Transverse colon (tissue), 4 donors: ENCODE measurements at regions not wholly inside any gene's neighbourhood (a gene's known extent, or its start where the extent isn't known, plus 50 kb on each side); places are given as distances from the start of the nearest gene placed in this dataset.
"Not testable (repeated sequence)": the region's sequence is repeated elsewhere in the genome, so short reads cannot be mapped to it uniquely, and the experiment has no call there.

ENCODE experiments used
- DNase-seq: peaks from one replicate; pipeline ENCODE4 v3.0.0-alpha.2; 2019
- H3K27ac ChIP-seq, 4 donors: fragments of 200-600 bp; sonication (generic); 2 replicates each; pipeline ENCODE4 v1.5.1; 2016 to 2018; ENCODE audit warnings: inconsistent platforms in 4 of 4
- H3K27me3 ChIP-seq: fragments of 200-600 bp; sonication (generic); 2 replicates; pipeline ENCODE4 v1.5.1; 2017; ENCODE audit warnings: inconsistent platforms
- H3K36me3 ChIP-seq, 4 donors: fragments of 200-600 bp; sonication (generic); 2 replicates each; pipeline ENCODE4 v1.5.1; 2017 to 2019; ENCODE audit warnings: inconsistent platforms in 4 of 4
- H3K4me1 ChIP-seq, 4 donors: fragments of 200-600 bp; sonication (generic); 2 replicates each; pipeline ENCODE4 v1.5.1; 2017 to 2020; ENCODE audit warnings: inconsistent platforms in 4 of 4
- H3K4me3 ChIP-seq, 4 donors: fragments of 200-600 bp; sonication (generic); 1 replicate in 1 of 4; 2 replicates in 3 of 4; pipeline versions ENCODE4 v1.5.1 to v1.6.1; 2017 to 2019; ENCODE audit warnings: inconsistent platforms in 4 of 4
- H3K9me3 ChIP-seq, 2 donors: fragments of 200-600 bp; sonication (generic); 2 replicates each; pipeline ENCODE4 v1.5.1; 2017 to 2019; ENCODE audit warnings: inconsistent platforms in 2 of 2
- EP300 ChIP-seq: sonication (generic); formaldehyde crosslinking; IDR thresholded peaks from one replicate; pipeline ENCODE4 v1.6.1; 2017; ENCODE audit warnings: antibody characterized with exemption, low read depth
- POLR2A ChIP-seq: fragments of 450-650 bp; IDR thresholded peaks from one replicate; pipeline ENCODE4 v1.6.1; 2016; ENCODE audit warnings: antibody characterized with exemption, mild to moderate bottlenecking, moderate library complexity
- POLR2AphosphoS5 ChIP-seq, 3 donors: sonication (generic); formaldehyde crosslinking; IDR thresholded peaks; one replicate each; pipeline ENCODE4 v1.6.1; 2016; ENCODE audit warnings: antibody characterized with exemption in 3 of 3
- WGBS, 2 donors: methylation state at CpG; one replicate each; pipeline ENCODE4 v1.1.5; 2018; ENCODE audit warnings: low coverage in 1 of 2; 5-methylcytosine and 5-hydroxymethylcytosine counted together
- in situ Hi-C, 4 donors: fragments of 200-750 bp; cut with MboI; loops; one replicate each; pipeline versions ENCODE4 v1.15.0 to v1.15.1; 2017; ENCODE audit warnings: low sequenced_read_pairs in 3 of 4, low pct_ligation_motif_present in 1 of 4, low pct_unique_long_range_greater_than_20kb in 1 of 4
- intact Hi-C: fragments of 100-400 bp; cut with DNase I; formaldehyde crosslinking; loops from one replicate; pipeline ENCODE4 v1.15.1; 2023; ENCODE audit warnings: low total_unique reads
- TF ChIP-seq, protein P1 (sequence below), 5 experiments: fragments of 200-600 bp in 3 of 5; fragments of 450-650 bp in 2 of 5; sonication (generic) in 3 of 5; IDR thresholded peaks; 1 replicate in 2 of 5; 2 replicates in 3 of 5; pipeline ENCODE4 v1.5.1; 2016 to 2017; ENCODE audit warnings: antibody characterized with exemption in 5 of 5, inconsistent platforms in 3 of 5, mild to moderate bottlenecking in 2 of 5, moderate library complexity in 1 of 5

DNA sequence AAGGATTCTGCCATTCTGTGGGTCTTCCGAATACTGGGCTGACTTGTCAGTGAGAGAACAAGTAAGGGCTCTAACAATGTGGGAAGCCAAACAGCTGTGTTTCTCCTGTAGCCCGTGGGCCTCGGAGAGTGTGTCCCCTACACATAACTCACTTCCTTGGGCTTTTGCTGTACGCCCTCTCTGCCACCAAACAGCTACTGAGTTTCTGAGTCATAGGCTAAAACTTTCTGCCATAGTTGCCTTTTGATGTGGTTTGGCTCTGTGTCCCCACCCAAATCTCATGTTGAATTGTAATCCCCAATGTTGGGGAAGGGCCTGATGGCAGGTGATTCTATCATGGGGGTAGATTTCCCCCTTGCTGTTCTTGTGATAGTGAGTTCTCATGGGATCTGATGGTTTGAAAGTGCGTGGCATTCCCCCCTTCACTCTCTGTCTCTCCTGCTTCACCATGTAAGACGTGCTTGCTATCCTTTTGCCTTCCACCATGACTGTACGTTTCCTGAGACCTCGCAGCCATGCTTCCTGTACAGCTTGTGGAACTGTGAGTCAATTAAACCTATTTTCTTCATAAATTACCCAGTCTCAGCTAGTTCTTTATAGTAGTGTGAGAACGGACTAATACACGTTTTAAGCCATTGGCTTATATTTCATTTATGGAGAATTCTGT lies 194.8 kb upstream of the HMCN1 start:
- no peak for TF ChIP-seq POLR2AphosphoS5 (IDR thresholded peaks at IDR 0.05)
- no peak for TF ChIP-seq POLR2A
- TF ChIP-seq, protein P1, sequence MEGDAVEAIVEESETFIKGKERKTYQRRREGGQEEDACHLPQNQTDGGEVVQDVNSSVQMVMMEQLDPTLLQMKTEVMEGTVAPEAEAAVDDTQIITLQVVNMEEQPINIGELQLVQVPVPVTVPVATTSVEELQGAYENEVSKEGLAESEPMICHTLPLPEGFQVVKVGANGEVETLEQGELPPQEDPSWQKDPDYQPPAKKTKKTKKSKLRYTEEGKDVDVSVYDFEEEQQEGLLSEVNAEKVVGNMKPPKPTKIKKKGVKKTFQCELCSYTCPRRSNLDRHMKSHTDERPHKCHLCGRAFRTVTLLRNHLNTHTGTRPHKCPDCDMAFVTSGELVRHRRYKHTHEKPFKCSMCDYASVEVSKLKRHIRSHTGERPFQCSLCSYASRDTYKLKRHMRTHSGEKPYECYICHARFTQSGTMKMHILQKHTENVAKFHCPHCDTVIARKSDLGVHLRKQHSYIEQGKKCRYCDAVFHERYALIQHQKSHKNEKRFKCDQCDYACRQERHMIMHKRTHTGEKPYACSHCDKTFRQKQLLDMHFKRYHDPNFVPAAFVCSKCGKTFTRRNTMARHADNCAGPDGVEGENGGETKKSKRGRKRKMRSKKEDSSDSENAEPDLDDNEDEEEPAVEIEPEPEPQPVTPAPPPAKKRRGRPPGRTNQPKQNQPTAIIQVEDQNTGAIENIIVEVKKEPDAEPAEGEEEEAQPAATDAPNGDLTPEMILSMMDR (IDR thresholded peaks at IDR 0.05) = no peak
- no peak for TF ChIP-seq EP300
- no peaks in the 10 kb centered on the region for H3K36me3 ChIP-seq
- H3K27ac ChIP-seq = no peak overlapping the region
- DNase-seq = no peak
- no peaks in the 10 kb centered on the region for H3K27me3 ChIP-seq
- WGBS, 2 donors = 81 to 100% methylated on average over 2 to 10 of the region's 10 CpGs
- intact Hi-C loops (no loop called here), in situ Hi-C loops (no loop called here)
- peaks cover 0 to 9% (median 1%) of the 10 kb centered on the region in 4 donors for H3K4me1 ChIP-seq
- no peaks in the 10 kb centered on the region for H3K9me3 ChIP-seq
- no peak overlapping the region for H3K4me3 ChIP-seq

DNA sequence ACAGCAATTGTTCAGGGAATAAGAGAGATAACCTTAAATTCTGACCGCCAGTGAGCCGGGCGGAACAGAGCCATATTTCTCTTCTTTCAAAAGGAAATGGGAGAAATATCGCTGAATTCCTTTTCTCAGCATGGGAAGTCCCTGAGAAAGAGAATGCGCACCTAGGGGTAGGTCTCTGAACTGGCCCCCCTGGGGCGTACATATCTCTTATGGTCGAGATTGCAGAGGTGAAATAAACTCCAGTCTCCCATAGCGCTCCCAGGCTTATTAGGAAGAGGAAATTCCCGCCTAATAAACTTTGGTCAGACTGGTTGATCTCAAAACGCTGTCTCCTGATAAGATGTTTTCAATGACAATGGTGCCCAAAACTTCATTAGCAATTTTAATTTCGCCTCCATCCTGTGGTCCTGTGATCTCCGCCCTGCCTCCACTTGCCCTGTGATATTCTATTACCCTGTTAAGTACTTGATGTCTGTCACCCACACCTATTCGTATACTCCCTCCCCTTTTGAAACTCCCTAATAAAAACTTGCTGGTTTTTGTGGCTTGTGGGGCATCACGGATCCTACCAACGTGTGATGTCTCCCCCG lies 195.8 kb upstream of the HMCN1 start:
- not testable (repeated sequence) for H3K27ac ChIP-seq

DNA sequence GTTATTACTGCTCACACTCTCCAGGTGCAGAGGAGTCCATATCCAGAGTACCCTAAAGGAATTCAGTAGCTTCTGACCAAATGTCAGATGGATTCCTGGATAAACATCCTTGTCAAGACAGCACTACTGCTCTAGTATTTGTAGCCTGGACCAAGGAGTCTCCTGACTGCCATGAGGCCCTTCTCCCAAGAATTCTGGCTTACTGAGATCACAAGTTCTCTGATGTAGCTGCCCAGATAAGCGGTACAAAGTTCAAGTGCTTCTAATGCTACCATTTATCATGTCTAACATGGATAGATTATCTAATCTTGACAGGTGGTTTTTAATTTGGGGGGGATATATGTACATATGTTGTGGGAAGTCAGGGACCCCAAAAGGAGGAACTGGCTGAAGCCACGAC lies 196.6 kb upstream of the HMCN1 start:
- no peak overlapping the region for H3K27ac ChIP-seq
- WGBS, 2 donors = 89 to 100% methylated on average over 2 of the region's 2 CpGs
- TF ChIP-seq POLR2AphosphoS5 (IDR thresholded peaks at IDR 0.05) (no peak), POLR2A (no peak), EP300 (no peak)
- TF ChIP-seq, protein P1 (IDR thresholded peaks at IDR 0.05) = no peak
- DNase-seq = no peak
- peaks cover 0 to 18% (median 1%) of the 10 kb centered on the region in 4 donors for H3K4me1 ChIP-seq
- no peak overlapping the region for H3K4me3 ChIP-seq
- in situ Hi-C loops = no loop called here
- no peaks in the 10 kb centered on the region for H3K9me3 ChIP-seq
- no peaks in the 10 kb centered on the region for H3K27me3 ChIP-seq
- intact Hi-C loops = no loop called here
- no peaks in the 10 kb centered on the region for H3K36me3 ChIP-seq

More for the DNA sequence above, 195.8 kb upstream of the HMCN1 start:
- in situ Hi-C loops, DNase-seq, H3K9me3 ChIP-seq, intact Hi-C loops, H3K36me3 ChIP-seq, H3K27me3 ChIP-seq, H3K4me3 ChIP-seq: not testable (repeated sequence)
- WGBS, 2 donors = 85 to 88% methylated on average over 3 to 16 of the region's 16 CpGs
- H3K4me1 ChIP-seq = peaks cover 0 to 16% (median 1%) of the 10 kb centered on the region in 4 donors

DNA sequence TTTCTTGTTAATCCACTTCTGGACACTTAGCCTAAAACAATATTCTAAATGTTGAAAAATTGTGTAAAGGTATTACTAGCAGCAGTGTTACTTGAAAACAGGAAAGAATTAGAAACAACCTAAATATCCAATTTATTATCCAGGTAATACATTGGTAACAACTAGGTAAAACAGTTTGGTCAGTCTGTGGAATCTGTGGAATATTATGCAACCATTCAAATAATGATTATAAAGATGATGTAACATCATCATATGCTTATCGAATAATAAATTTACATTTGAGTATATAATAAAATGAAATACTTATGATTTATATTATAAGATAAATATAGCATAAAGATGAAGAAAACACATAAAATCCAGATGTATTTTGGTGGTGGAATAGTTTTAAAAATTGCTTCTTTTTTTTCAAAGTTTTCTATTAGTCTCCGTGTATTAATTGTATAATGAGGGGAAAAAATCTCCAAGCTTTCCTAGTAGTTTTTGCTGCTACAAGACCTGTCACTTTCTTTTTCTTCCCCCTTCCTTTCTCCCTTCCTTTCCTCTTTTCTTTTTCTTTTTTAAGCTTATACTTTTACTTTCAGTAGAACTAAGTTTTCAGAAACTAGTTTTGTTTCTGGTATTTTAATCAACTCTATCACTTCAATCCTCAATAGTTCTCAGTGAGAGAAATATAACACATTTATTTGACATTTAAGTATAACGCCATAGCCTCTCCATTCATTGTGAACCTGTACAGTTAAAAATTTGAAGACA lies 197.8 kb upstream of the HMCN1 start:
- Histone ChIP-seq H3K27me3 (no peaks in the 10 kb centered on the region), H3K4me3 (no peak overlapping the region), H3K27ac (no peak overlapping the region), H3K9me3 (no peaks in the 10 kb centered on the region), H3K4me1 (peaks cover 0 to 18% (median 1%) of the 10 kb centered on the region in 4 donors), H3K36me3 (no peaks in the 10 kb centered on the region)
- TF ChIP-seq, protein P1 (IDR thresholded peaks at IDR 0.05) = no peak
- no peak for TF ChIP-seq EP300
- no peak for TF ChIP-seq POLR2AphosphoS5 (IDR thresholded peaks at IDR 0.05)
- TF ChIP-seq POLR2A = no peak
- in situ Hi-C loops = no loop called here
- intact Hi-C loops = no loop called here
- no peak for DNase-seq
- WGBS, 2 donors = 81 to 100% methylated on average over 2 to 3 of the region's 3 CpGs
